GM21576 (cell line): ENCODE measurements at regions not wholly inside any gene's neighbourhood (a gene's known extent, or its start where the extent isn't known, plus 50 kb on each side); places are given as distances from the start of the nearest gene placed in this dataset.
"Not testable (repeated sequence)": the region's sequence is repeated elsewhere in the genome, so short reads cannot be mapped to it uniquely, and the experiment has no call there.

Source experiments
- ATAC-seq: cut with Tn5 transposase; IDR thresholded peaks from one replicate; pipeline ENCODE4 v1.9.1; 2021; ENCODE audit warnings: mild to moderate bottlenecking, moderate library complexity; ENCODE audit not compliant: unreplicated experiment

- ATAC-seq = no peak
These were observed 318.5 kb downstream of the RAD51AP2 start for GRCh38 chr2:17199741-17200140.

GRCh38 chr2:17196380-17196779 lies 321.9 kb downstream of the RAD51AP2 start:
- ATAC-seq = no peak

- ATAC-seq = no peak
These were observed 323.2 kb downstream of the RAD51AP2 start for GRCh38 chr2:17195016-17195415.

GRCh38 chr2:17194083-17194482 lies 324.2 kb downstream of the RAD51AP2 start:
- no peak for ATAC-seq

- not testable (repeated sequence) for ATAC-seq
These were observed 324.8 kb downstream of the RAD51AP2 start for GRCh38 chr2:17193433-17193890.

GRCh38 chr2:17191223-17191622 lies 327.0 kb downstream of the RAD51AP2 start:
- no peak for ATAC-seq

GRCh38 chr2:17190527-17190926 lies 327.7 kb downstream of the RAD51AP2 start:
- no peak for ATAC-seq

- no peak for ATAC-seq
These were observed 329.5 kb downstream of the RAD51AP2 start for GRCh38 chr2:17188721-17189120.

- ATAC-seq = no peak
These were observed 333.7 kb downstream of the RAD51AP2 start for GRCh38 chr2:17184512-17184911.

- ATAC-seq = no peak
These were observed 335.8 kb downstream of the RAD51AP2 start for GRCh38 chr2:17182399-17182798.

- no peak for ATAC-seq
These were observed 337.0 kb downstream of the RAD51AP2 start for GRCh38 chr2:17181051-17181752.

GRCh38 chr2:17179145-17179808 lies 339.0 kb downstream of the RAD51AP2 start:
- ATAC-seq = no peak

- ATAC-seq = no peak
These were observed 341.2 kb downstream of the RAD51AP2 start for GRCh38 chr2:17177088-17177487.

- peak; percentile 83 for ATAC-seq
These were observed 346.7 kb downstream of the RAD51AP2 start for GRCh38 chr2:17171446-17172049.

- no peak for ATAC-seq
These were observed 351.7 kb downstream of the RAD51AP2 start for GRCh38 chr2:17166506-17166905.

GRCh38 chr2:17164550-17164949 lies 353.7 kb downstream of the RAD51AP2 start:
- no peak for ATAC-seq

GRCh38 chr2:17163638-17164037 lies 354.6 kb downstream of the RAD51AP2 start:
- no peak for ATAC-seq

- ATAC-seq = no peak
These were observed 355.5 kb downstream of the RAD51AP2 start for GRCh38 chr2:17162713-17163112.

GRCh38 chr2:17160594-17160993 lies 357.6 kb downstream of the RAD51AP2 start:
- peak; percentile 65 for ATAC-seq

GRCh38 chr2:17156086-17156485 lies 362.2 kb downstream of the RAD51AP2 start:
- no peak for ATAC-seq

- no peak for ATAC-seq
These were observed 368.3 kb downstream of the RAD51AP2 start for GRCh38 chr2:17149945-17150344.
